Stimulated activated effector memory CD8-positive, alpha-beta T cell treated with anti-CD3 and anti-CD28 coated beads, Interleukin-12 subunit alpha, Interleukin-12 subunit beta, amount 100 ng/mL, for 72 hours (primary cell): ENCODE measurements at regions not wholly inside any gene's neighbourhood (a gene's known extent, or its start where the extent isn't known, plus 50 kb on each side); places are given as distances from the start of the nearest gene placed in this dataset.

ENCODE experiments used
- ATAC-seq: fragments of 150-1000 bp; cut with Tn5 transposase; 2 replicates; pipeline ENCODE4 v1.10.0; 2021
- DNase-seq, 2 donors: peaks; one replicate each; pipeline ENCODE4 v3.0.0; 2021 to 2022; ENCODE audit warnings: low spot score in 2 of 2
- H3K27ac Mint-ChIP-seq: one replicate; pipeline ENCODE4 v1.8.0; 2022; ENCODE audit warnings: mild to moderate bottlenecking, mixed read lengths
- H3K36me3 Mint-ChIP-seq: one replicate; pipeline ENCODE4 v1.8.0; 2022; ENCODE audit warnings: mild to moderate bottlenecking, mixed read lengths
- H3K4me1 Mint-ChIP-seq: one replicate; pipeline ENCODE4 v1.8.0; 2022; ENCODE audit warnings: mixed read lengths
- H3K4me3 Mint-ChIP-seq: one replicate; pipeline ENCODE4 v1.8.0; 2022; ENCODE audit warnings: mild to moderate bottlenecking, mixed read lengths
- H3K9me3 Mint-ChIP-seq: one replicate; pipeline ENCODE4 v1.8.0; 2022; ENCODE audit warnings: mixed read lengths

DNA sequence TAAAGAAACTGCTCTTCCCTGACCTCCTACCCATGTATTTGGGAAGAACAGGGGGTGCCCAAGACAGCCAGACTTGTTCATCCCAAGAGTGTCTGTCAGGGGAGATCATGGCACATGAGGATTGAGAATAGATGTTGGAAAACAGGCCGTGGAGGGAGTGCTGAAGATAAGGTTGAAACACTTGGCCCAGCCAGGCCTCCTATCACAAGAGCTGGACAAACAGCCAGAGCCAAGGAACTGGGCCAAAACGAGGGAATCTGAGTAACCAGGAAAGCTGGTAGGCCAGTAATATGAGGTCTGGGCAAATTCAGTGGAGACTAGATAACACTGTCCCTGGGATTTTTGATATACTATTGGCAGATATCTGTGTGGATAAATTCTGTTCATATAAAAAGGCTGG lies 161.7 kb downstream of the TMX1 start:
- H3K36me3 Mint-ChIP-seq, result no peaks in the 10 kb centered on the region

DNA sequence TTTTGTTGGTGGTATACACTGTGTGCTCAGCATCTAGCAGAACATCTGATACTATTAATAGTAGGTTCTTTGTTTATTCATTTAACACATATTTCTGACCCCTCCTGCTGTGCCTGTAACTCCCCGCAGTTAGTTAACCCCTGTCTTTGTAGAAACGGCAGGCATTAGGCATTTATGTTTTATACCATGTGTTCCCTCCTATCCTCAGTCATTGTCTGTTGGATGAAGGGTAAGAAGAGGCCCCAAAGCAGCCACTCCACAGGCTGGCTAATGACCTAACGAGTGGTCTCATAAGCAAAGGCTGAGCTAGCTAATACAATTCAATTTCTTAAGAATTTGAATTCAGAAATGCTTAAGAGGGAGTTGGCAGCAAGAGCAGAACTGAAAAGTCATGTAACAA lies 170.8 kb downstream of the TMX1 start:
- H3K27ac Mint-ChIP-seq, result no peak overlapping the region
- no peaks in the 10 kb centered on the region for H3K36me3 Mint-ChIP-seq
- no peak overlapping the region for H3K4me3 Mint-ChIP-seq
- peaks cover under 1% of the 10 kb centered on the region for H3K9me3 Mint-ChIP-seq
- no peak for ATAC-seq
- DNase-seq, result no peak
- no peaks in the 10 kb centered on the region for H3K4me1 Mint-ChIP-seq

More for the DNA sequence above, 161.7 kb downstream of the TMX1 start:
- no peaks in the 10 kb centered on the region for H3K4me1 Mint-ChIP-seq
- H3K27ac Mint-ChIP-seq, result no peak overlapping the region
- no peak overlapping the region for H3K4me3 Mint-ChIP-seq
- H3K9me3 Mint-ChIP-seq, result no peaks in the 10 kb centered on the region
- ATAC-seq (no peak), DNase-seq (no peak)

DNA sequence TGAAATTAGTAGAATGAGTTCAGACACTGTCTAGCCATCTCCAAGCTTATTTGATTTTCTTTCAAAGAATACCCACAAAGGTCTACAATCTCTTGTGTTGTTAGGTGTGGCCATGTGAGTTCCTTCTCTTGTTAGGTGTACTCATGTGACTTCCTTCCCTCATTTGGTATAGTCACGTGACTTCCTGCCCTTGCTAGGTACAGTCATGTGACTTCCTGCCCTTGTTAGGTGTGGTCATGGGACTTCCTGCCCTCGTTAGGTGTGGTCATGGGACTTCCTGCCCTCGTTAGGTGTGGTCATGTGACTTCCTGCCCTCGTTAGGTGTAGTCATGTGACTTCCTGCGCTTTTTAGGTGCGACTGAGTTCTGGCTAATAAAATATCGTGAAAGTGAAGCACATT lies 179.6 kb downstream of the TMX1 start:
- Mint-ChIP-seq H3K27ac (peak overlapping the region; percentile 52), H3K4me3 (no peak overlapping the region), H3K9me3 (peaks cover 25% of the 10 kb centered on the region), H3K36me3 (no peaks in the 10 kb centered on the region), H3K4me1 (peaks cover 15% of the 10 kb centered on the region)
- no peak for DNase-seq
- ATAC-seq, result no peak

DNA sequence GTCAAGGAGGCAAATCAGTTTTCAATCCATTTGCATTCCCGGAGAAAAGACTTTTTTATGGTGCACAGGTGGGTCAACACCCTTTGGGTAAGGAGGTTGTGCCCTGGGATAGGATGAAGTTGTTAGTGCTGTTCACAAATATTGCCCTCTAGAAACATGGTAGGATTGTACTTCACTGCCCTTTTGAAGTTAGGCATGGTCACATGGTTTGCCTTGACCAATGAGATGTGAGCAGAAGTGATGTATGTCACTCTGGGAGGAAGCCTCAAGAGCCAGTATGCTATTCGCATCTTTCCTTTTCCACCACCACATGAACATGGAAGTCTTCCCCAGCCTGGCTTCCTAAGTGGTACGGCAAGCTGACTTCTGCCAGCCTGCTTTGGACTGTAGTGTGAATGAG lies 182.7 kb downstream of the TMX1 start:
- no peaks in the 10 kb centered on the region for H3K36me3 Mint-ChIP-seq
- ATAC-seq, result no peak
- H3K9me3 Mint-ChIP-seq, result peaks cover 15% of the 10 kb centered on the region
- DNase-seq, result no peak
- no peak overlapping the region for H3K27ac Mint-ChIP-seq
- peaks cover 15% of the 10 kb centered on the region for H3K4me1 Mint-ChIP-seq
- H3K4me3 Mint-ChIP-seq, result no peak overlapping the region

DNA sequence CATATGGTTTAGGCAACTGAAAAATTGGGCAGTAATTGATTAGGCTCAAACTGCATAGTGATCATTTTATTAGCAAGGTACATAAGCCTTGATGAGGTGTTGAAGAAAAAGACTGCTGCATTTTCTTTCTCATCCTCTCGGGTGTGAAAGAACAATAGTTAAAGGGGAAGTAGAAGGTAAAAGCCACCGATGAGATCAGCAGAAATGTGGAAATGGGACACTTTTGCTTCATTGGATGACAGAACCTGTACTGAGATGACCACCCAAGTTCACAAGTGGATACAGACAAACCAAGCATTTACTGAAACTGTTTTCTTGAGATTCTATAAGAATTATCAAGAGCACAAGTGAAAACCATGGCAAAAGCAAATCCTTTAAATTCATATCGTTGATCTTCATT lies 184.0 kb downstream of the TMX1 start:
- H3K4me1 Mint-ChIP-seq, result peaks cover 15% of the 10 kb centered on the region
- H3K27ac Mint-ChIP-seq, result no peak overlapping the region
- DNase-seq, result no peak
- peaks cover 13% of the 10 kb centered on the region for H3K9me3 Mint-ChIP-seq
- no peaks in the 10 kb centered on the region for H3K36me3 Mint-ChIP-seq
- H3K4me3 Mint-ChIP-seq, result no peak overlapping the region
- no peak for ATAC-seq

DNA sequence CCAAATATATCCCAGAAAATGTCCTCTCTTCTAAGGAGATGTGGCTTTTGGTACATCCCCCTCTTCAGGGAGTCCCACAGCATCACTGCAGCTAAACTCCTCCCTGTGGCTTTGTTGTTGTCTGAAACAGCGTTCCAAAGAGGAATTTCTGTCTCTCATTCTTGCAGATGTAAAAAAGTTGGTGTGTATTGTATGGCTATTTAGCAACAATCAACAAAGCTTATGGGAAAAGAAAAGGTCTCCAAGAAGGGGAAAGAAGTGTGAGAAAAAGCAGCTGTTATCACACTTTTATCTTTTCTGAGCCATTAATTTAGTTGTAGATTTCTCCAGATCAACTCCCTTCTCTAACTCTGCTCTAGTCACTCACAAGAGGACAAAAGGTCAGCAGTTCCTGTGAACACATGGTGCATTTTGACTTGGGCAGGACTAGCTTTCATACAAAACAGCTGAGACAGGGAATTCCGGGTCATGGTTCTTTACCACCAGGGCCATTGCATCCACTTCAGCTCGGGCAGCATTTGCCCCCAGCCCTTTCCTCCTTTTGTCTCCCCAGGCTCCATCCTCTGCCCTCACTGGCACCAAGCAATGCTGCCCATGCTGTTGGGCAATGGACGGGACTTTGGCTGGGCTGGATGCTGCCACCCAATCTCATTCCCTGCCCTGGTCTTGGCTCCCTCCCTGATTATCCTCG lies 184.7 kb downstream of the TMX1 start:
- DNase-seq, result no peak
- H3K9me3 Mint-ChIP-seq, result peaks cover 12% of the 10 kb centered on the region
- ATAC-seq, result no peak
- no peak overlapping the region for H3K4me3 Mint-ChIP-seq
- H3K36me3 Mint-ChIP-seq, result no peaks in the 10 kb centered on the region
- H3K4me1 Mint-ChIP-seq, result peaks cover 12% of the 10 kb centered on the region
- no peak overlapping the region for H3K27ac Mint-ChIP-seq

DNA sequence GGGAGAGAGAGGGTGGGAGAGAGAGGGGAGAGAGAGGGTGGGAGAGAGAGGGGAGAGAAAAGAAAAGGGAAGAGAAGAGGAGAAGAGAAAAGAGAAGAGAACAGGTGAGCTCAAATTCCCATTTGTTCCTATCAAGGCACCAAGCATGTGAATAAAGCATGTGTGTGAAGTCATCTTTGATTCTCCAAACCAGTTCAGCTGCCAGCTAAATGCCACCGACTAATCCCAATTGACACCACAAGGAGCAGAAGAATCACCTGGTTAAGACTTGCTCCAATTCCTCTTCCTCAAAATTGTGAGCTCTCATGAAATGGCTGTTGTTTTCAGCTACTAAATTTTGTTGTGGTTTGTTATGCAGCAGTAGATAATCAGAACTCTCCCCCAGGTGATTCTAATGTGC lies 188.9 kb downstream of the TMX1 start:
- Mint-ChIP-seq H3K4me1 (no peaks in the 10 kb centered on the region), H3K9me3 (no peaks in the 10 kb centered on the region), H3K27ac (no peak overlapping the region), H3K36me3 (no peaks in the 10 kb centered on the region), H3K4me3 (no peak overlapping the region)
- ATAC-seq, result no peak
- DNase-seq, result no peak

DNA sequence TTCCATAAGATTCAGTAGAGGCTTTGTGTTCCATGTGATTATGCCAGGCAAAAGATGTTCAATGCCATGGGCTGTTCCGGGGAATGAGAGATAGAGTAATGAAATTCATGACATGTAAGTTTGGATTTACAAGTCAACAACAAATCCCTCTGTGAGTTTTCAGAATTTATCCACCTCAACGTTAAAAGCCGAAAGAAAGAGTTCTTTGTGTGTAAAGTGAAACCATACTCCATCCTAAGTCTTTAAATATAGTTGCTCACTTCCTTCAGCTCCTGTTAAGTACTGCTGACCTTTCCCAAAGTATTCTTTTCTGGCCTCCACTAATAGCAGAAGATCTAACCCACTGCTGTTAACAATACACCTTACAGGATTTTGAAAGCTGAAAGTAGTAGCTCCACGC lies 190.0 kb downstream of the TMX1 start:
- DNase-seq (no peak), ATAC-seq (no peak)
- H3K27ac Mint-ChIP-seq, result no peak overlapping the region

DNA sequence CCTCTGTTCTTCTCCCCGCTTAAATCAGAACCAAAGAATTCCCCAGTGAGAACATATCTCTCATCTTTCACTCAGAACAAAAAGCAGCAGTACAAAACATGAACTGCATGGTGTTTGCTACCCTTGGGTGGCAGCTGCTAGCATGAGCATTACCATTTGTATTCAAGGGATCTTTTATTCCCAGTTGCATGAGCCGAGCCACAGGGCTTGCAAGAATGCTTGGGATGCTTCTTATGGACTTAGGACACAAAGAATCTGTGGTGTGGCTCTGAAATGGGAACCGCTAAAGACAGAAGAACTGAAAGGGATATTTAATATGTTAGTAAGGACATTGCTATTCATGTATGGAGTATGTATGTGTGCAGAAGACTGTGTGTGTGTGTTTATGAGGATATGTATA lies 190.6 kb downstream of the TMX1 start:
- Mint-ChIP-seq H3K4me1 (no peaks in the 10 kb centered on the region), H3K4me3 (no peak overlapping the region), H3K36me3 (no peaks in the 10 kb centered on the region), H3K9me3 (no peaks in the 10 kb centered on the region), H3K27ac (no peak overlapping the region)
- DNase-seq (no peak), ATAC-seq (no peak)

More for the DNA sequence above, 190.0 kb downstream of the TMX1 start:
- Mint-ChIP-seq H3K36me3 (no peaks in the 10 kb centered on the region), H3K9me3 (no peaks in the 10 kb centered on the region), H3K4me1 (no peaks in the 10 kb centered on the region), H3K4me3 (no peak overlapping the region)

DNA sequence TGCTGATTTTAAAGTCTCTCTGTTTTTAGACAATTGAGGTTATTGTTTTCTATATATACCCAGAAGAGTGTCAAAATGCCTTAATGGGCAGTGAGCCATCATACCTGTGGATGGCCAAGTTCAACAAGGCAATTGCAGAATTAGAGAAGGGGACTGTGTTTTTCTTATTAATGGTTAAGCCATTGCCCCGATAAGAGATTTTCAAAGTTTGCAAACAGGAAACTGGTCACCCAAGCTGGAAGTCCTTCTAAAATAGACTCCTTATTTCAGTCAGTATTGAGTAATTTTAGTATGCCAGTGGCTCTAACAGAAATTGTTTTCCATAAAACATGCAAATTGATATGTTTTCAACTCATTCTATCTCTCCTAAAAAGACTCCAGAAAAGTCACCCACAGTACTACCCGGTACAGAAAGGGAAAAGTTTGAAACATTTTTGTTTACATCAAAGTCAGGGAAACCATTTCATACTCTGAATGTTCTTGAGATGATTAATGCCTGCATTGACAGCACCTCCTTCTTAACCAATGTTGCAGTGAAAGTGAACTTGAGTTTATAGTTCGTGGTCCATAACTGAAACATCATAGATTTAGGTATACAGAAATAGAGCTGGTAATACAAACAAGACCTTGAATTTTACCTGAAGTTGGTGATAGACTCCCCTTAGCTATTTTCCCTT lies 191.1 kb downstream of the TMX1 start:
- H3K9me3 Mint-ChIP-seq, result no peaks in the 10 kb centered on the region
- DNase-seq (no peak), ATAC-seq (no peak)
- no peak overlapping the region for H3K4me3 Mint-ChIP-seq
- H3K4me1 Mint-ChIP-seq, result no peaks in the 10 kb centered on the region
- no peak overlapping the region for H3K27ac Mint-ChIP-seq
- no peaks in the 10 kb centered on the region for H3K36me3 Mint-ChIP-seq

DNA sequence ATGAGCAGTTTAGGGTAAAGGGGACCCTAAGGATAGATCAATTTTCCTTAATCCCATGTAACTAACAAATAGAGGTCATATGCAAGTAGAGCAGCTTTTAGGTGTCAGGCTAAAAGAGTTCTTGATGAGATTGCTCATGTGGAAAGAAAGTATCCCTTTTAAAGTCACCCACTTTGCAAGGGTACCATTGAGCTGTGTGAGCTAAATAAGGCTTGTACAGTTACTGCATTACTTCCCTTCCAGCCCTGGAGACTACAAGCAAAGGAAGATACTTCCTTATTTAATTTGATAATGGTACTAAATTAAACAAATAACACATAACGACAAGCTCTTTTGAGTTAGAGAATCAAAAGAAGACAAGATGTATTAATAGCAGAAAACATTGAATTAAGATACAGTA lies 191.7 kb downstream of the TMX1 start:
- ATAC-seq (no peak), DNase-seq (no peak)
- H3K27ac Mint-ChIP-seq, result no peak overlapping the region
- no peaks in the 10 kb centered on the region for H3K9me3 Mint-ChIP-seq
- H3K4me1 Mint-ChIP-seq, result no peaks in the 10 kb centered on the region
- no peak overlapping the region for H3K4me3 Mint-ChIP-seq
- H3K36me3 Mint-ChIP-seq, result no peaks in the 10 kb centered on the region

DNA sequence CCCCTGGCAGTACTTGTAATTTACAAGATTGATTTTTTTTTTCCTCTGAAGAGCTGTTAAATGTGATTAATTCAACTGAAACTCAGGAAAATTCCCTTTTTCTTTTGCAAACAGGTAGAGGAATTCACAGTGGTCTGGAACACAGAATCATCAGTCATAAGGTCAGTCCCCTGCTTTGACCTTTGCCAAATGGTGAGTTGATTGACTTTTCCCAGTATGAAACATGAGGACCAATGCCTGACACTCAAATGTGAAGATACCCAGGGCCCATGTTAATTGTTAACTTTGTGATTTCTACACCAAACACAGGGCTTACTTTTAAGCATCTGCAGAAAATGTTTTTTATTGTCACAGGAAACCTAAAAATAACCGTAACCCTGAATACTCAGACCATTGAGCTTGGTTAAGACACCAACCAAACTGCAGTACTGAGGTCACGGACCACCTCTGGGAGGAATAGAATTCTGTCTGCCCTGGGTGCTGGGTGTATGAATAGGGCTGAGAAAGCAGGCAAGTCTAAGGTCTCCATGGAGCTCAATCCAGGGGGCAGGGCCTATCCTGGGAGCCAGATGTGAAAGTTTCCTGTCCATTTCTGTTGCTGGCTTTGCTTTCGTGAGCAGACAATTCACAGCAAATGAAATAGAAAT lies 192.4 kb downstream of the TMX1 start:
- H3K27ac Mint-ChIP-seq, result no peak overlapping the region
- no peaks in the 10 kb centered on the region for H3K4me1 Mint-ChIP-seq
- no peak overlapping the region for H3K4me3 Mint-ChIP-seq
- ATAC-seq, result no peak
- H3K36me3 Mint-ChIP-seq, result no peaks in the 10 kb centered on the region
- DNase-seq, result no peak
- H3K9me3 Mint-ChIP-seq, result no peaks in the 10 kb centered on the region

DNA sequence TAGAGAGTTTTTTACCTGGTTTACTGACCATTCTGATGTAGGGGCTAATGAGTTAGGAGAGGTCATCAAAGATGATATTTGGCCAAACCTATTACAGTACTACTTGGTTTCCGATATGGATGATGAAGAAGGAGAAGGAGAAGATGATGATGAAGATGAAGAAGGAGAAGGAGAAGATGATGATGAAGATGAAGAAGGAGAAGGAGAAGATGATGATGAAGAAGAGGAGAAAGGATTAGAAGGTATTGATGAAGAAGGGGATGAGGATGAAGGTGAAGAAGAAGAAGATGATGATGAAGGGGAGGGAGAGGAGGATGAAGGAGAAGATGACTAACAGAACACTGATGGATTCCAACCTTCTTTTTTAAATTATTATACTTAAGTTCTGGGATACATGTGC lies 196.6 kb downstream of the TMX1 start:
- H3K27ac Mint-ChIP-seq, result no peak overlapping the region
- no peaks in the 10 kb centered on the region for H3K9me3 Mint-ChIP-seq
- no peaks in the 10 kb centered on the region for H3K36me3 Mint-ChIP-seq
- ATAC-seq (no peak), DNase-seq (no peak)
- no peaks in the 10 kb centered on the region for H3K4me1 Mint-ChIP-seq
- no peak overlapping the region for H3K4me3 Mint-ChIP-seq

DNA sequence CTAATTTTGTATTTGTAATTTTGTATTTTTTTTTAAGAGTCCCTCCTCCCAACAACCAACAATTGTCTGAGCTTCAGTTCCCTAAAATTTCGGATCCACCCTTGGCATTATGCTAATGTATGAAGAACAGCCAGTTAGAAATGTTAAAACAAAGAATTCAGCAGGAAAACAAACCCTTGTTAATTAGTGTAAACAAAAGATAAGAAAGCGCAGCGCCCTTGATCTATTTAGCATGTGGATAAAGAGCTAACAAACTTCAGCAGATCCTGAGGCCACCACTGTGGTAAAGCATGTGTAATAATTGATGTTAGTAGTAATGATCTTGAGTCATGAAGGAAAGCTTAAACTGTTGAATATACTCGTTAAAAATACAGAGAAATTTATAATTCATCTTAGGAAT lies 199.8 kb downstream of the TMX1 start:
- Mint-ChIP-seq H3K9me3 (no peaks in the 10 kb centered on the region), H3K27ac (no peak overlapping the region), H3K4me3 (no peak overlapping the region), H3K36me3 (no peaks in the 10 kb centered on the region), H3K4me1 (no peaks in the 10 kb centered on the region)
- no peak for ATAC-seq
- no peak for DNase-seq

DNA sequence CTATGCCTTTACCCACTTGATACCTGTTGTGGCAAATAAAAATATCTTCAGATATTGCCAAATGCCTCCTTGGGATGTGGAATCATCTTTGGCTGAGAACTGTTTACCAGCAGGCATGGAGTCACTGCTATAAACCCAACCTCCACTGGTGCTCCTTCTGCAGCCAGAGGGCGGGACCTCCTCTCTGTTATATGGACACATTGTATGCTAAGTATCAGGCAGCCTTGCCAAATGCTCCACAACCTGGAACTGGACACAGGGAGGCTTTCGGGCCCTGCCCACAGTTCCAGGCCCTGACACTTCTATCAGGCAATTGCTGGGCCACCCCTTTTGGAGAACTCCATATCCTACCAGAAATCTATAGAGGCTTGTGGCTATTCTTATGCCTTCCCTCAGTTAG lies 201.0 kb downstream of the TMX1 start:
- Mint-ChIP-seq H3K36me3 (no peaks in the 10 kb centered on the region), H3K4me1 (no peaks in the 10 kb centered on the region), H3K4me3 (no peak overlapping the region), H3K27ac (no peak overlapping the region), H3K9me3 (no peaks in the 10 kb centered on the region)
- DNase-seq (no peak), ATAC-seq (no peak)

DNA sequence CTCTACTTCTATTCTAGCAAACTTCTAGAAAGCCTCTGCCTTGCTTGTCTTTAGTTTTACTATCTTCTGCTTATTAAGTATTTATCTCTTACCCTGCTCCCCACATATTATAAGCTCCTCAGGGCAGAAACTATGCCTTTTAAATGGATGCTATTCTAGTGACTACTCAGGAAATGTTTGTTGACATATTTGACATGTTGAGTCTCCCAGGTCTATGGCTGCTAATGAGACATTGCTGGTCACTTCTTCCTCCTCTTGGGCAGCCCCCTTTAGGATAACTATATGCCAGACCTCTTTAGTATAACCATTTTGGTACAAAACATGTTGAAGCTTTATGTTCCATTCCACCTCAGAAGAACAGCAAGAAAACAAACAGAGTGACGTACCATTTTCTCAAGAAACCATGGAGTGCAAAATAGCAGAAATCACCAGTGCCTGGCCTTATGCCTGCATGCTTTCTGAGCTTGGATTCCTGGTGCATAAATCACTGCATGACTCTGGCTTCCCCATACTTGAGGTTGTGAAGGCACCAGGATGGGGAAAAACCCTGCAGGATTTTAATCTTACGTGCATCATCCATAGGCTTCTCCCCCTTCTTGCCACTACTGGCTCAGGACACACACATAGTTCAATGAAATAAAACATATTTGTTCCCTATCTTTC lies 202.6 kb downstream of the TMX1 start:
- no peaks in the 10 kb centered on the region for H3K4me1 Mint-ChIP-seq
- no peaks in the 10 kb centered on the region for H3K36me3 Mint-ChIP-seq
- ATAC-seq, result no peak
- no peak for DNase-seq
- no peak overlapping the region for H3K4me3 Mint-ChIP-seq
- no peak overlapping the region for H3K27ac Mint-ChIP-seq
- no peaks in the 10 kb centered on the region for H3K9me3 Mint-ChIP-seq
